ENCODE measurements at regions not wholly inside any gene's neighbourhood (a gene's known extent, or its start where the extent isn't known, plus 50 kb on each side); places are given as distances from the start of the nearest gene placed in this dataset.

DNA sequence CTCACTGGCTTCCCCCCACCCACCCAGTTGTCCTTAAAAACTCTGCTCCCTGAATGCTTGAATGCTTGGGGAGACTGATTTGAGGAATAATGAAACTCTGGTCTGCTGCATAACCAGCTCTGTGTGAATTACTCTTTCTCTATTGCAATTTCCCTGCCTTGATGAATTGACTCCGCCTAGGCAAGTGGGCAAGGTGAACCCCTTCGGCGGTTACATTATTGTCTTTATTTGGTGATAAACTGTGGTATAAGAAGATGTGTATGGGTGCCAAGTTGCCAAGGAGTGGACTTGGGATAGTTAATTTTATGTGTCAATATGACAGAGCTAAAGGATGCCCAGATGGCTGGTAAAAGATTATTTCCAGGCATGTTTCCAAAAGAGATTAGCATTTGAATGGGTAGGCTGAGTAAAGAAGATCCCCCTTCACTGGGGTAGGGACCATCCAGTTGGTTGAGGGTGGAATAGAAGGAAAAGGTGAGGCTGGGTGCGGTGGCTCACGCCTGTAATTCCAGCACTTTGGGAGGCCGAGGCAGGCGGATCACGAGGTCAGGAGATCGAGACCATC, 98.5 kb upstream of the HAAO start:
- intact Hi-C loops (cut with micrococcal nuclease; ENCODE audit: unreplicated experiment): no loop called here
- no TSS peak for BruUV-seq (replicated peaks)
- H3K79me2 ChIP-seq (ENCODE audit: low read depth): no peaks in the 10 kb centered on the region
- H3K9me3 ChIP-seq (ENCODE audit: insufficient read depth, low read depth): peaks cover 8% of the 10 kb centered on the region; the same call in 1 of the 2 replicates
- no peak overlapping the region for H3K4me3 ChIP-seq
- H2AFZ ChIP-seq: no peak overlapping the region
- peaks cover under 1% of the 10 kb centered on the region; the same call in 1 of the 2 replicates for H3F3A ChIP-seq (ENCODE audit: insufficient read depth, low read depth)
- no peaks in the 10 kb centered on the region for H3K9me2 ChIP-seq (ENCODE audit: insufficient read depth)
- H3K4me2 ChIP-seq: no peak overlapping the region
- H3K4me1 ChIP-seq (replicated peaks; ENCODE audit: insufficient read depth): no peaks in the 10 kb centered on the region
- no peaks in the 10 kb centered on the region for H4K20me1 ChIP-seq (ENCODE audit: insufficient read depth)
- no peak for DNase-seq
- no peak for TF ChIP-seq EZH2 (IDR thresholded peaks at IDR 0.05; ENCODE audit: low read depth)
- TF ChIP-seq, protein P1, sequence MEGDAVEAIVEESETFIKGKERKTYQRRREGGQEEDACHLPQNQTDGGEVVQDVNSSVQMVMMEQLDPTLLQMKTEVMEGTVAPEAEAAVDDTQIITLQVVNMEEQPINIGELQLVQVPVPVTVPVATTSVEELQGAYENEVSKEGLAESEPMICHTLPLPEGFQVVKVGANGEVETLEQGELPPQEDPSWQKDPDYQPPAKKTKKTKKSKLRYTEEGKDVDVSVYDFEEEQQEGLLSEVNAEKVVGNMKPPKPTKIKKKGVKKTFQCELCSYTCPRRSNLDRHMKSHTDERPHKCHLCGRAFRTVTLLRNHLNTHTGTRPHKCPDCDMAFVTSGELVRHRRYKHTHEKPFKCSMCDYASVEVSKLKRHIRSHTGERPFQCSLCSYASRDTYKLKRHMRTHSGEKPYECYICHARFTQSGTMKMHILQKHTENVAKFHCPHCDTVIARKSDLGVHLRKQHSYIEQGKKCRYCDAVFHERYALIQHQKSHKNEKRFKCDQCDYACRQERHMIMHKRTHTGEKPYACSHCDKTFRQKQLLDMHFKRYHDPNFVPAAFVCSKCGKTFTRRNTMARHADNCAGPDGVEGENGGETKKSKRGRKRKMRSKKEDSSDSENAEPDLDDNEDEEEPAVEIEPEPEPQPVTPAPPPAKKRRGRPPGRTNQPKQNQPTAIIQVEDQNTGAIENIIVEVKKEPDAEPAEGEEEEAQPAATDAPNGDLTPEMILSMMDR (conservative IDR thresholded peaks at IDR 0.05): no peak
- ChIA-PET POLR2A (ENCODE audit: unreplicated experiment) (no interaction called here), CTCF (no interaction called here)
- no peaks in the 10 kb centered on the region for H3K27me3 ChIP-seq (ENCODE audit: insufficient read depth, low read depth)
- no peaks in the 10 kb centered on the region for H3K36me3 ChIP-seq (ENCODE audit: low read depth)
- H3K27ac ChIP-seq: no peak overlapping the region

DNA sequence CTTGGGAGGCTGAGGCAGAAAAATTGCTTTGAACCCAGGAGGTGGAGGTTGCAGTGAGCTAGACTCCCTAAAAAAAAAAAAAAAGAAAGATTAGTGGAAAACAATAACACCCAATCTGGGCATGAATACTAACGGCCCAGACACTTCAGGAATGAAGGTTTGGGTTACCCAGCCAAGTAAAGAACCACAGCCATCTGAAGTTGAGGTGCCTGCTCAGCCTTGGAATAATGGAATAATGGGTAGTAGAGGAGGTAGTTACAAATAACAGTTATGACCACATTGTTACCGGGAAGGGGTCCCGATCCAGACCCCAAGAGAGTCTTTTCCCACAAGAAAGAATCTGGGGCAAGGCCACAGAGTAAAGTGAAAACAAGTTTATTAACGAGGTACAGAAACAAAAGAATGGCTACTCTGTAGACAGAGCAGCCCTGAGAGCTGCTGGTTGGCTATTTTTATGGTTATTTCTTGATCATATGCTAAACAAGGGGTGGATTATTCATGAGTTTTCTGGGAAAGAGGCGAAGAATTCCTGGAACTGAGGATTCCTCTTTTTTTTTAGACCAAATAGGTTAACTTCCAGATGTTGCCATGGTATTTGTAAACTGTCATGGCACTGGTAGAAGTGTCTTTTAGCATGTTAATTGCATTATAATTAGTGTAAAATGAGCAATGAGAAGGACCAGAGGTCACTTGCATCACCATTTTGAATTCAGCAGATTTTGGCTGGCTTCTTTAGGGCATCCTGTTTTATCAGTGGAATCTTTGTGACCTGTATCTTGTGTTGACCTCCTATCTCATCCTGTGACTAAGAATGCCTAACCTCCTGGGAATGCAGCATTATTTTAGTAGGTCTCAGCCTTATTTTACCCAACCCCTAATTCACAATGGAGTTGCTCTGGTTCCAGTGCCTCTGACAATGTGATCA, 96.2 kb upstream of the HAAO start:
- Histone ChIP-seq H3K9me2 (ENCODE audit: insufficient read depth) (0 out of 2 replicates have a peak, but pooled peaks cover 4% of the 10 kb centered on the region), H3K4me3 (no peak overlapping the region), H3K27me3 (ENCODE audit: insufficient read depth, low read depth) (no peaks in the 10 kb centered on the region), H3K36me3 (ENCODE audit: low read depth) (no peaks in the 10 kb centered on the region), H3K27ac (no peak overlapping the region), H3K9me3 (ENCODE audit: insufficient read depth, low read depth) (peaks cover 8% of the 10 kb centered on the region; the same call in 1 of the 2 replicates), H3K4me2 (no peak overlapping the region), H3K79me2 (ENCODE audit: low read depth) (no peaks in the 10 kb centered on the region), H3F3A (ENCODE audit: insufficient read depth, low read depth) (no peaks in the 10 kb centered on the region), H2AFZ (no peak overlapping the region), H4K20me1 (ENCODE audit: insufficient read depth) (no peaks in the 10 kb centered on the region), H3K4me1 (replicated peaks; ENCODE audit: insufficient read depth) (no peaks in the 10 kb centered on the region)
- no peak for DNase-seq
- no TSS peak for BruUV-seq (replicated peaks)
- TF ChIP-seq, protein P1 (conservative IDR thresholded peaks at IDR 0.05): no peak
- TF ChIP-seq EZH2 (IDR thresholded peaks at IDR 0.05; ENCODE audit: low read depth): no peak
- intact Hi-C loops (cut with micrococcal nuclease; ENCODE audit: unreplicated experiment): no loop called here
- POLR2A ChIA-PET (ENCODE audit: unreplicated experiment): interaction anchor here (0.6 kb wide), 2 partner anchors 79 to 338 kb away, joined by 4 to 5 read pairs; partner anchors contain the start of gene ZFP36L2
- CTCF ChIA-PET: no interaction called here

DNA sequence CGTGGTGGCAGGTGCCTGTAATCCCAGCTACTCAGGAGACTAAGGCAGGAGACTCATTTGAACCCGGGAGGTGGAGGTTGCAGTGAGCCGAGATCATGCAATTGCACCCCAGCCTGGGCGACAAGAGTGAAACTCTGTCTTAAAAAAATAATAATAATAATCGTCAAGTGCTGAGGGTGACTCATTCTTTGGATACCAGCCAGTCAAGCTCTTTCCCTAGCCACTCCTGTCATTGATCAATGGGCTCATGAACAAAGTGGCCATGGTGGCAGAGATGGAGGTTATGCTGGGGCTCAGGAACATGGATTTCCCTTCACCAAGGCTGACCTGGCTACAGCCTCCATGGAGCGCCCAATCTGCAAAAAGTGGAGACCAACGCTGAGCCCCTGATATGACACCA, 94.5 kb upstream of the HAAO start:
- H3K9me3 ChIP-seq (ENCODE audit: insufficient read depth, low read depth): peaks cover 8% of the 10 kb centered on the region; the same call in 1 of the 2 replicates
- no peaks in the 10 kb centered on the region for H4K20me1 ChIP-seq (ENCODE audit: insufficient read depth)
- H3K4me3 ChIP-seq: no peak overlapping the region
- no peaks in the 10 kb centered on the region for H3K79me2 ChIP-seq (ENCODE audit: low read depth)
- H3K4me2 ChIP-seq: no peak overlapping the region
- CTCF ChIA-PET: no interaction called here
- intact Hi-C loops (cut with micrococcal nuclease; ENCODE audit: unreplicated experiment): no loop called here
- TF ChIP-seq EZH2 (IDR thresholded peaks at IDR 0.05; ENCODE audit: low read depth): no peak
- TF ChIP-seq, protein P1 (conservative IDR thresholded peaks at IDR 0.05): no peak
- H3K27me3 ChIP-seq (ENCODE audit: insufficient read depth, low read depth): no peaks in the 10 kb centered on the region
- H2AFZ ChIP-seq: no peak overlapping the region
- no peak overlapping the region for H3K27ac ChIP-seq
- peaks cover 4% of the 10 kb centered on the region; the same call in 1 of the 2 replicates for H3K9me2 ChIP-seq (ENCODE audit: insufficient read depth)
- no peaks in the 10 kb centered on the region for H3K36me3 ChIP-seq (ENCODE audit: low read depth)
- no peaks in the 10 kb centered on the region for H3F3A ChIP-seq (ENCODE audit: insufficient read depth, low read depth)
- DNase-seq: no peak
- POLR2A ChIA-PET (ENCODE audit: unreplicated experiment): no interaction called here
- BruUV-seq (replicated peaks): no TSS peak
- no peaks in the 10 kb centered on the region for H3K4me1 ChIP-seq (replicated peaks; ENCODE audit: insufficient read depth)

All from PC-9 (cell line).